Panc1 (cell line): ENCODE measurements at regions not wholly inside any gene's neighbourhood (a gene's known extent, or its start where the extent isn't known, plus 50 kb on each side); places are given as distances from the start of the nearest gene placed in this dataset.
"Not testable (repeated sequence)": the region's sequence is repeated elsewhere in the genome, so short reads cannot be mapped to it uniquely, and the experiment has no call there.

Source experiments
- ATAC-seq: fragments of 200-7000 bp; cut with Tn5 transposase; 2 replicates; pipeline ENCODE4 v1.9.1; 2020; ENCODE audit warnings: mild to moderate bottlenecking, moderate library complexity
- BruUV-seq: library from RNA; stranded (reverse); fragments of 400-500 nt; replicated peaks from 2 replicates; lab custom pipeline; 2021; lab: Mats Ljungman, UMichigan
- CTCF ChIA-PET: fragments of 300-600 bp; sonication (Branson Sonifier 250); formaldehyde crosslinking; loops from one replicate; lab custom pipeline; 2022; ENCODE audit warnings: antibody characterized with exemption; lab: Charles Lee
- POLR2A ChIA-PET: fragments of 300-600 bp; sonication (Branson Sonifier 250); formaldehyde crosslinking; loops from one replicate; lab custom pipeline; 2022; ENCODE audit warnings: antibody characterized with exemption; lab: Charles Lee
- DNase-seq: peaks from one replicate; pipeline ENCODE4 v3.0.0-alpha.2; 2010; ENCODE audit warnings: low read depth, low spot score
- H3K27ac ChIP-seq: 2 replicates; pipeline ENCODE4 v1.5.1; 2011; ENCODE audit warnings: mild to moderate bottlenecking, low read length, inconsistent platforms
- H3K27me3 ChIP-seq: fragments of 200-500 bp; sonication (Bioruptor generic); 2 replicates; pipeline ENCODE4 v1.6.0; 2014; ENCODE audit warnings: low read length, inconsistent platforms; ENCODE audit not compliant: control insufficient read depth, insufficient read depth
- H3K36me3 ChIP-seq: fragments of 200-500 bp; sonication (Bioruptor generic); 2 replicates; pipeline ENCODE4 v1.5.1; 2014; ENCODE audit warnings: inconsistent platforms, mild to moderate bottlenecking, low read length, moderate library complexity; ENCODE audit not compliant: control insufficient read depth, insufficient read depth
- H3K4me1 ChIP-seq: 2 replicates; pipeline ENCODE4 v1.5.1; 2011; ENCODE audit warnings: inconsistent platforms, mild to moderate bottlenecking, low read length, moderate library complexity; ENCODE audit not compliant: control insufficient read depth, insufficient read depth
- H3K4me3 ChIP-seq, 2 experiments: 2 replicates each; pipeline ENCODE4 v1.5.1; 2011 to 2012; ENCODE audit warnings: low read depth in 2 of 2, low read length in 2 of 2, mild to moderate bottlenecking in 2 of 2, inconsistent platforms in 1 of 2, moderate library complexity in 1 of 2
- H3K9me3 ChIP-seq: fragments of 200-500 bp; sonication (Bioruptor generic); 2 replicates; pipeline ENCODE4 v1.5.1; 2014; ENCODE audit warnings: low read depth, mild to moderate bottlenecking, inconsistent platforms, low read length, moderate library complexity; ENCODE audit not compliant: control insufficient read depth, insufficient read depth
- in situ Hi-C: cut with HindIII; loops from 2 replicates; pipeline ENCODE4 v1.10.0; 2016; ENCODE audit warnings: low sequenced_read_pairs, low pct_unique_long_range_greater_than_20kb
- intact Hi-C: fragments of 100-400 bp; cut with micrococcal nuclease; formaldehyde crosslinking; loops from one replicate; pipeline ENCODE4 v1.10.0; 2022; ENCODE audit not compliant: unreplicated experiment

GRCh38 chr1:121019715-121020349 is 130.3 kb downstream of the PPIAL4A start:
- in situ Hi-C loops, H3K27ac ChIP-seq, intact Hi-C loops, H3K36me3 ChIP-seq, DNase-seq, POLR2A ChIA-PET, H3K4me1 ChIP-seq, CTCF ChIA-PET, H3K9me3 ChIP-seq, H3K27me3 ChIP-seq, BruUV-seq: not testable (repeated sequence)
- ATAC-seq, result peak; percentile 83
- peak overlapping the region; percentile 24 to 42 for H3K4me3 ChIP-seq

DNA sequence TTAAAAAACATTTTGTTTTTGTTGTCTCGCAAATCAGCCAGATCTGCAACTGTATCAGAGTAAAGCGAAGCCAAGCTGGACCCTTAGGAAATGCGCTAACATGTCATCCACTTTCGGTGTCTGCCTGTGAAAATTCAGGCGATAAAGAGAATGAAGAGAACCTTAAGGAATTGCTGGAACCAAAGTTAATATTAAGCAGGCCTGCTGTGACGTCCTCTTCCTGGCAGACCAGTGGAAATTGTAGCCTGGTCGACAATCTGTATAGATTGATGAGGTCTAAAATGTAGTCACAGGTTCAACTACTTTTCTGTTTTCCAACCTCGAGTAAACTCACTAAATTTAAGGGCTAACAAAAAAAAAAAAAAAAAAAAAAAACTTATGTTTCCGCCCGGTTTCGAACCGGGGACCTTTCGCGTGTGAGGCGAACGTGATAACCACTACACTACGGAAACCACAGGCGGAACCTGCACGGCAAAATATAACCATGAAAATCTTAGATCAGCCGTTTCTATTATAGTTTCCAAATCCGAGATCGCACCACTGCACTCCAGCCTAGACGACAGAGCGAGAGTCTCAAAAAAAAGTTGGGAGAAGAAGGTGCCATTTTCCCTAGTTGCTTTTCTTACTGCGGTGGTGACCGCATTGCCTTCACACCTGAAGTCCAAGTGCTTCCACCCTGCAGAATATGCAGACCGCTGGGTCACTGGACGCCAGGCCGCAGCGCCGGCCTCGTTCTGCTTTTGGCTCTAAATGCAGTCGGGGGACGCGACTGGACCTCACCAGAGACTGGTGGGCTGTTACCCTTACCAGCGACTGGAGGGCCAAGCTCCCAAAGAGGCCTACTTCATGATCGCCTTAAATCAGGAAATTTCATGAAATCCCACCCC is 131.0 kb downstream of the PPIAL4A start:
- BruUV-seq, H3K36me3 ChIP-seq, intact Hi-C loops, H3K27ac ChIP-seq, H3K27me3 ChIP-seq, H3K9me3 ChIP-seq, in situ Hi-C loops, H3K4me1 ChIP-seq, CTCF ChIA-PET, POLR2A ChIA-PET: not testable (repeated sequence)
- peak; percentile 58 for DNase-seq
- ATAC-seq, result peak; percentile 54; the same call in 1 of the 2 replicates
- H3K4me3 ChIP-seq, result peak overlapping the region; percentile 29 to 57

- H3K9me3 ChIP-seq, H3K36me3 ChIP-seq, BruUV-seq, DNase-seq, in situ Hi-C loops, CTCF ChIA-PET, intact Hi-C loops, POLR2A ChIA-PET, H3K27me3 ChIP-seq, H3K4me1 ChIP-seq, H3K27ac ChIP-seq: not testable (repeated sequence)
- ATAC-seq, result peak; percentile 46
- peak overlapping the region; percentile 29 to 57 for H3K4me3 ChIP-seq
Measured at GRCh38 chr1:121021716-121022115, 132.1 kb downstream of the PPIAL4A start.

DNA sequence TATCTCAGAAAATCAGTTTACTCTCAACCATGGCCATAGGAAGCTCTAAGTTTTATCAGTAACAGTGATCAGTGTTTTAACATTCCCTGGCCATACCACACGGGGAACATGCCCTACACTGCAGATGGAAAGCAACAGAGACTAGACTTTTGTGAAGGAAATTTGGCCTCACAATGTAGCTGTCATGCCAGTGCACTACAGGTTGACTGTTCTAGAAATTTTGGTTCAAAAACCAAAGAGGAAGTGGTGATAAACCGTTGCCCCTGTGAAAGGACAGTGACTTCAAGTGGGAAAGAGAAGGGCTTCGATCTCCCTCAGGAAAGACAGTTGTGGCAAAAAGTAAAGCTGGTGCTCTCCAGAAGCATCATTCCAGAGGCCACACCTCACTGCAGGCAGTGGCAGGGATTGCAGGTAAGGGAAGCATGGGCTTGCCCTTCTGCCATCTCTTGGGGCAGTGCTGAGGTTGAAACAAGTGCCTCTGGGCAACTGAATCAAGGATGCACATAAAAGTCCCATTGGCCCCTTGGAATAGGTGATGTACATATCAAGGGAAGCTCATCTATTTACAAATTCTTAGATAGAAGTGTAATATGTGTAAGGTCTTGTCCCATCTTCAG is 143.4 kb downstream of the PPIAL4A start:
- intact Hi-C loops, CTCF ChIA-PET, ATAC-seq, H3K4me1 ChIP-seq, POLR2A ChIA-PET, H3K4me3 ChIP-seq, H3K9me3 ChIP-seq, in situ Hi-C loops, H3K27ac ChIP-seq, H3K27me3 ChIP-seq, H3K36me3 ChIP-seq, DNase-seq, BruUV-seq: not testable (repeated sequence)

DNA sequence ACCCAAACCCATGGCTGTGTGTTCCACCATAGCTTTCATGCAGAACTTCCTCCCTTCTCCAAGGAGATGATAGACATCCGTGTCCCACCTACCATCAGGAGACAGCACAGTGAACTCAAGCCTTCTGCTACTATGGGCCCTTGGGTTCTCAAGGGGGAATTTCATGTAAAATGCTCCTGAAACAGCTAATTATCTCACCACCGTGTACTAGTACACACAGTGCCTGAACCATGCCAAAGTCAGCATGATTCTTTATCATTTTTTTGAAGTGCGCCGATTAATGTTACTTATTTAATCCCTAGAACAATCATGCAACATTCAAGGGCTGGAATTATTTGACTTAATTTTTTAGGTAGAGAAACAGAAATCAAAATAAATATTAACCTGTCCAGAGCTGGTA is 147.2 kb downstream of the PPIAL4A start:
- H3K36me3 ChIP-seq, BruUV-seq, H3K27me3 ChIP-seq, POLR2A ChIA-PET, H3K4me3 ChIP-seq, ATAC-seq, H3K27ac ChIP-seq, intact Hi-C loops, H3K4me1 ChIP-seq, in situ Hi-C loops, DNase-seq, CTCF ChIA-PET, H3K9me3 ChIP-seq: not testable (repeated sequence)

- H3K4me1 ChIP-seq, H3K27me3 ChIP-seq, intact Hi-C loops, BruUV-seq, H3K36me3 ChIP-seq, in situ Hi-C loops, DNase-seq, H3K27ac ChIP-seq, H3K9me3 ChIP-seq, H3K4me3 ChIP-seq, POLR2A ChIA-PET, CTCF ChIA-PET, ATAC-seq: not testable (repeated sequence)
Measured at GRCh38 chr1:121040974-121041373, 143.2 kb downstream of the FAM72B start.

GRCh38 chr1:121041497-121041896 is 142.6 kb downstream of the FAM72B start:
- H3K4me1 ChIP-seq, BruUV-seq, ATAC-seq, H3K27me3 ChIP-seq, H3K36me3 ChIP-seq, in situ Hi-C loops, H3K4me3 ChIP-seq, DNase-seq, intact Hi-C loops, POLR2A ChIA-PET, CTCF ChIA-PET, H3K27ac ChIP-seq, H3K9me3 ChIP-seq: not testable (repeated sequence)
